ENCODE measurements at regions not wholly inside any gene's neighbourhood (a gene's known extent, or its start where the extent isn't known, plus 50 kb on each side); places are given as distances from the start of the nearest gene placed in this dataset.

DNA sequence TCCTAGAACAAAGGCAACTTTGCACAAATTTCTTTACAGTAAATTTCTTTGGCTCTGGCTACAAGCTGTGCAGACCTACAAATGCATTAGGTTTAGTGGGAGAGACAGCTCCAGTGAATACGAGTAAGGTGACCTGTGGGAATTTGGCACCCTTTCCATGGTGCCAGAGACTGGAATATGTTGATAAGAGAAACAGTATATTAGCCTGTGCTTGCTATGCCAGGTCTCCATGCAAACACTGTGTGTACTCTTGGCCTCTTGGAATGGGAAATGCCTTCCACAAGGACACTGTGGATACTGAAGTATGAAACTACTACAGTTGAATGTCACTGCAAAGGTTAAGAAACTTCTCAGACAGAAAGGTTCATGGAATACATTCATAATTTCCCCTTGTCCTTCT, 458.5 kb downstream of the IRX1 start:
- TF ChIP-seq, protein P1, sequence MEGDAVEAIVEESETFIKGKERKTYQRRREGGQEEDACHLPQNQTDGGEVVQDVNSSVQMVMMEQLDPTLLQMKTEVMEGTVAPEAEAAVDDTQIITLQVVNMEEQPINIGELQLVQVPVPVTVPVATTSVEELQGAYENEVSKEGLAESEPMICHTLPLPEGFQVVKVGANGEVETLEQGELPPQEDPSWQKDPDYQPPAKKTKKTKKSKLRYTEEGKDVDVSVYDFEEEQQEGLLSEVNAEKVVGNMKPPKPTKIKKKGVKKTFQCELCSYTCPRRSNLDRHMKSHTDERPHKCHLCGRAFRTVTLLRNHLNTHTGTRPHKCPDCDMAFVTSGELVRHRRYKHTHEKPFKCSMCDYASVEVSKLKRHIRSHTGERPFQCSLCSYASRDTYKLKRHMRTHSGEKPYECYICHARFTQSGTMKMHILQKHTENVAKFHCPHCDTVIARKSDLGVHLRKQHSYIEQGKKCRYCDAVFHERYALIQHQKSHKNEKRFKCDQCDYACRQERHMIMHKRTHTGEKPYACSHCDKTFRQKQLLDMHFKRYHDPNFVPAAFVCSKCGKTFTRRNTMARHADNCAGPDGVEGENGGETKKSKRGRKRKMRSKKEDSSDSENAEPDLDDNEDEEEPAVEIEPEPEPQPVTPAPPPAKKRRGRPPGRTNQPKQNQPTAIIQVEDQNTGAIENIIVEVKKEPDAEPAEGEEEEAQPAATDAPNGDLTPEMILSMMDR (IDR thresholded peaks at IDR 0.05; ENCODE audit: insufficient read depth, low read length): no peak
- no peak for TF ChIP-seq SPI1 (IDR thresholded peaks at IDR 0.05; ENCODE audit: borderline replicate concordance, low read depth)
